Endothelial cell of hepatic sinusoid (primary cell): ENCODE measurements at regions not wholly inside any gene's neighbourhood (a gene's known extent, or its start where the extent isn't known, plus 50 kb on each side); places are given as distances from the start of the nearest gene placed in this dataset.

Experiments
- in situ Hi-C: cut with HindIII; loops from 2 replicates; pipeline ENCODE4 v1.10.0; 2017; ENCODE audit warnings: low sequenced_read_pairs

- in situ Hi-C loops: no loop called here
Measured at GRCh38 chr2:67686254-67686653, 289.1 kb downstream of the ETAA1 start.

- in situ Hi-C loops: no loop called here
Measured at GRCh38 chr2:67689186-67689585, 292.1 kb downstream of the ETAA1 start.

- in situ Hi-C loops: no loop called here
Measured at GRCh38 chr2:67689651-67690050, 292.5 kb downstream of the ETAA1 start.

- in situ Hi-C loops: no loop called here
Measured at GRCh38 chr2:67694445-67694844, 297.3 kb downstream of the ETAA1 start.

- in situ Hi-C loops: no loop called here
Measured at GRCh38 chr2:67701011-67701410, 303.9 kb downstream of the ETAA1 start.

GRCh38 chr2:67702284-67702683, 305.2 kb downstream of the ETAA1 start:
- in situ Hi-C loops: no loop called here

GRCh38 chr2:67702937-67703336, 305.8 kb downstream of the ETAA1 start:
- in situ Hi-C loops: no loop called here

- in situ Hi-C loops: no loop called here
Measured at GRCh38 chr2:67706082-67706481, 308.9 kb downstream of the ETAA1 start.

GRCh38 chr2:67707896-67708295, 310.8 kb downstream of the ETAA1 start:
- in situ Hi-C loops: no loop called here

GRCh38 chr2:67709835-67710234, 312.7 kb downstream of the ETAA1 start:
- in situ Hi-C loops: no loop called here

- in situ Hi-C loops: no loop called here
Measured at GRCh38 chr2:67712484-67712883, 315.4 kb downstream of the ETAA1 start.

- in situ Hi-C loops: no loop called here
Measured at GRCh38 chr2:67713376-67713775, 316.2 kb downstream of the ETAA1 start.

GRCh38 chr2:67716895-67717396, 319.8 kb downstream of the ETAA1 start:
- in situ Hi-C loops: no loop called here

GRCh38 chr2:67717692-67718091, 320.6 kb downstream of the ETAA1 start:
- in situ Hi-C loops: no loop called here

GRCh38 chr2:67719351-67719750, 322.2 kb downstream of the ETAA1 start:
- in situ Hi-C loops: no loop called here

GRCh38 chr2:67721516-67721915, 324.4 kb downstream of the ETAA1 start:
- in situ Hi-C loops: loop anchor here (10.0 kb wide), 1 partner anchor 117 kb away; no protein-coding TSS in a partner anchor

- in situ Hi-C loops: loop anchor here (10.0 kb wide), 1 partner anchor 119 kb away; no protein-coding TSS in a partner anchor
Measured at GRCh38 chr2:67724261-67724660, 327.1 kb downstream of the ETAA1 start.

GRCh38 chr2:67725731-67726130, 328.6 kb downstream of the ETAA1 start:
- in situ Hi-C loops: loop anchor here (10.0 kb wide), 1 partner anchor 121 kb away; no protein-coding TSS in a partner anchor

- in situ Hi-C loops: loop anchor here (10.0 kb wide), 1 partner anchor 122 kb away; no protein-coding TSS in a partner anchor
Measured at GRCh38 chr2:67726416-67726815, 329.3 kb downstream of the ETAA1 start.

GRCh38 chr2:67727131-67727530, 330.0 kb downstream of the ETAA1 start:
- in situ Hi-C loops: loop anchor here (10.0 kb wide), 1 partner anchor 122 kb away; no protein-coding TSS in a partner anchor

- in situ Hi-C loops: loop anchor here (10.0 kb wide), 1 partner anchor 123 kb away; no protein-coding TSS in a partner anchor
Measured at GRCh38 chr2:67727623-67728022, 330.5 kb downstream of the ETAA1 start.

GRCh38 chr2:67729474-67729873, 332.3 kb downstream of the ETAA1 start:
- in situ Hi-C loops: loop anchor here (10.0 kb wide), 1 partner anchor 125 kb away; no protein-coding TSS in a partner anchor

- in situ Hi-C loops: no loop called here
Measured at GRCh38 chr2:67733517-67733916, 329.3 kb downstream of the C1D start.
